C4-2B (cell line): ENCODE measurements at regions not wholly inside any gene's neighbourhood (a gene's known extent, or its start where the extent isn't known, plus 50 kb on each side); places are given as distances from the start of the nearest gene placed in this dataset.

Experiments used
- ZFX ChIP-seq: fragments of 450-650 bp; IDR thresholded peaks from 2 replicates; pipeline ENCODE4 v1.6.1; 2017
- TF ChIP-seq, protein P1 (sequence below): fragments of 450-650 bp; conservative IDR thresholded peaks from 2 replicates; pipeline ENCODE4 v1.5.1; 2017; ENCODE audit warnings: mild to moderate bottlenecking

- TF ChIP-seq, protein P1, sequence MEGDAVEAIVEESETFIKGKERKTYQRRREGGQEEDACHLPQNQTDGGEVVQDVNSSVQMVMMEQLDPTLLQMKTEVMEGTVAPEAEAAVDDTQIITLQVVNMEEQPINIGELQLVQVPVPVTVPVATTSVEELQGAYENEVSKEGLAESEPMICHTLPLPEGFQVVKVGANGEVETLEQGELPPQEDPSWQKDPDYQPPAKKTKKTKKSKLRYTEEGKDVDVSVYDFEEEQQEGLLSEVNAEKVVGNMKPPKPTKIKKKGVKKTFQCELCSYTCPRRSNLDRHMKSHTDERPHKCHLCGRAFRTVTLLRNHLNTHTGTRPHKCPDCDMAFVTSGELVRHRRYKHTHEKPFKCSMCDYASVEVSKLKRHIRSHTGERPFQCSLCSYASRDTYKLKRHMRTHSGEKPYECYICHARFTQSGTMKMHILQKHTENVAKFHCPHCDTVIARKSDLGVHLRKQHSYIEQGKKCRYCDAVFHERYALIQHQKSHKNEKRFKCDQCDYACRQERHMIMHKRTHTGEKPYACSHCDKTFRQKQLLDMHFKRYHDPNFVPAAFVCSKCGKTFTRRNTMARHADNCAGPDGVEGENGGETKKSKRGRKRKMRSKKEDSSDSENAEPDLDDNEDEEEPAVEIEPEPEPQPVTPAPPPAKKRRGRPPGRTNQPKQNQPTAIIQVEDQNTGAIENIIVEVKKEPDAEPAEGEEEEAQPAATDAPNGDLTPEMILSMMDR = no peak
- no peak for TF ChIP-seq ZFX
Observed at GRCh38 chr6:103680116-103680515, 1179.6 kb downstream of the HACE1 start.
